A204.1 (cell line): ENCODE measurements at regions not wholly inside any gene's neighbourhood (a gene's known extent, or its start where the extent isn't known, plus 50 kb on each side); places are given as distances from the start of the nearest gene placed in this dataset.

Experiments
- FAIRE-seq: peaks from 2 replicates; lab custom pipeline; 2012; peaks lifted over from hg19 to GRCh38; lab: Jason Lieb, UNC

GRCh38 chr17:12290207-12290606 lies 269.5 kb downstream of the MAP2K4 start:
- FAIRE-seq, result no peak

- FAIRE-seq, result no peak
Observed at GRCh38 chr17:12296209-12296625, 275.5 kb downstream of the MAP2K4 start.

GRCh38 chr17:12301551-12301950 lies 280.9 kb downstream of the MAP2K4 start:
- FAIRE-seq, result no peak

GRCh38 chr17:12302711-12303110 lies 282.0 kb downstream of the MAP2K4 start:
- FAIRE-seq, result no peak

GRCh38 chr17:12310811-12311210 lies 290.1 kb downstream of the MAP2K4 start:
- no peak for FAIRE-seq

- FAIRE-seq, result no peak
Observed at GRCh38 chr17:12312692-12313091, 292.0 kb downstream of the MAP2K4 start.

- FAIRE-seq, result no peak
Observed at GRCh38 chr17:12313786-12314185, 293.1 kb downstream of the MAP2K4 start.

GRCh38 chr17:12316021-12316420 lies 295.3 kb downstream of the MAP2K4 start:
- no peak for FAIRE-seq

- FAIRE-seq, result no peak
Observed at GRCh38 chr17:12318571-12319266, 298.0 kb downstream of the MAP2K4 start.

GRCh38 chr17:12320286-12320685 lies 299.6 kb downstream of the MAP2K4 start:
- no peak for FAIRE-seq

GRCh38 chr17:12328204-12328603 lies 307.5 kb downstream of the MAP2K4 start:
- no peak for FAIRE-seq

GRCh38 chr17:12330456-12330855 lies 309.8 kb downstream of the MAP2K4 start:
- no peak for FAIRE-seq

GRCh38 chr17:12341328-12341727 lies 320.7 kb downstream of the MAP2K4 start:
- no peak for FAIRE-seq

- no peak for FAIRE-seq
Observed at GRCh38 chr17:12342161-12342560, 321.5 kb downstream of the MAP2K4 start.

GRCh38 chr17:12342609-12343435 lies 322.1 kb downstream of the MAP2K4 start:
- no peak for FAIRE-seq

GRCh38 chr17:12348476-12348875 lies 317.2 kb upstream of the MYOCD start:
- no peak for FAIRE-seq

GRCh38 chr17:12349297-12349696 lies 316.4 kb upstream of the MYOCD start:
- no peak for FAIRE-seq

GRCh38 chr17:12352127-12352526 lies 313.6 kb upstream of the MYOCD start:
- FAIRE-seq, result no peak

- no peak for FAIRE-seq
Observed at GRCh38 chr17:12357600-12357999, 308.1 kb upstream of the MYOCD start.

- FAIRE-seq, result no peak
Observed at GRCh38 chr17:12358477-12358876, 307.2 kb upstream of the MYOCD start.

GRCh38 chr17:12362853-12363455 lies 302.7 kb upstream of the MYOCD start:
- no peak for FAIRE-seq

- FAIRE-seq, result no peak
Observed at GRCh38 chr17:12365805-12366204, 299.9 kb upstream of the MYOCD start.

- no peak for FAIRE-seq
Observed at GRCh38 chr17:12369065-12369464, 296.6 kb upstream of the MYOCD start.
